ENCODE measurements at regions not wholly inside any gene's neighbourhood (a gene's known extent, or its start where the extent isn't known, plus 50 kb on each side); places are given as distances from the start of the nearest gene placed in this dataset.

GRCh38 chr6:113364766-113365165 is 492.4 kb upstream of the MARCKS start:
- TF ChIP-seq EZH2 (IDR thresholded peaks at IDR 0.05; ENCODE audit: borderline replicate concordance, low read depth, low read length, severe bottlenecking): no peak
- no peak for TF ChIP-seq POLR2AphosphoS5 (IDR thresholded peaks at IDR 0.05; ENCODE audit: insufficient read depth, low read depth, low read length)

Measured in endothelial cell of umbilical vein (primary cell).